Fibroblast of villous mesenchyme (primary cell): ENCODE measurements at regions not wholly inside any gene's neighbourhood (a gene's known extent, or its start where the extent isn't known, plus 50 kb on each side); places are given as distances from the start of the nearest gene placed in this dataset.
A peak's percentile ranks its signal among the peaks of the same experiment; 100 is the strongest.

ENCODE experiments used
- DNase-seq: peaks from one replicate; pipeline ENCODE4 v3.0.0-alpha.2; 2010; ENCODE audit warnings: low read depth
- H3K4me3 ChIP-seq: 2 replicates; pipeline ENCODE4 v1.5.1; 2011; ENCODE audit warnings: low read depth, mild to moderate bottlenecking, low read length
- TF ChIP-seq, protein P1 (sequence below): IDR thresholded peaks from 2 replicates; pipeline ENCODE4 v1.5.1; 2012; ENCODE audit warnings: low read depth, mild to moderate bottlenecking, low read length; ENCODE audit not compliant: insufficient read depth

DNA sequence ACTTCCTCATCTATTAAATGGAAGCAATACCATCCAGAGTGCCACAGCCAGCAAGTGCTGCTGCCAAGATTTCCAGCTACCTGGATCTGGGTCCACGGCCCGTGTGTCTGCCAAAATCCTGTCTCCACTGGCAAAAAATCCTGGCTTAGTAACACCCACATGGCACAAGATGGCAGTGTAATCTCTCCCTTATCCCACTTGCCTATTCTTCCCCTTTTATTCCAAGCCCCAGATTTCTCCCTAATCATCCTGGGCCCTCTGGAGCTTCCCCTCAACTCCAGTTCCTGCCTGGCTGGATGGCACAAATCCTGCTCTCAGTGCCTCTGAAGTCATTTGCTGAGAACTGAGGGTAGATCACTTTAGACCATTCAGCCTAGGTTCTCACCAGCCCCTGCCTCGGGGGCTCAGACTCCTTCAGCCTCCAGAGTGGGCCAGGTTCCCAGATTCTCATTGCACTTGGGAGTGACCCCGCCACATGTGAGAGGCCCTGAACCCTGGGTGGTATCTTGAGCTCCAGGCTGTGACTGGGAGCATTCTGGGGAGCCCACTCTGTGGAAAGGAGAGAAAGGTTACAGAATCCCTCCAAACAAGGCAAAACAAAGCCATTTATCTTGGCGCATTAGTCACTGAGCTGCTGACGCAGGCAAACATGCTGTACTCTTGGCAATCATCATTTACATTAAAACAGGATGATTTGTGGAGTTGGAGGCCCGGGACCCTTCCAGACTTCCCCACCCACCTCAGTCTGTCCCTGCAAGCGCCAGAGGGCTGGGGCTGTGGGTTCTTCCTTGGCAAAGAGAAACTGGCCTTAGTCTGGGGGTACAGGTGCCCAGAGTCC is 325.8 kb downstream of the DYSF start:
- peak; percentile 69 for DNase-seq
- H3K4me3 ChIP-seq = no peak overlapping the region
- TF ChIP-seq, protein P1, sequence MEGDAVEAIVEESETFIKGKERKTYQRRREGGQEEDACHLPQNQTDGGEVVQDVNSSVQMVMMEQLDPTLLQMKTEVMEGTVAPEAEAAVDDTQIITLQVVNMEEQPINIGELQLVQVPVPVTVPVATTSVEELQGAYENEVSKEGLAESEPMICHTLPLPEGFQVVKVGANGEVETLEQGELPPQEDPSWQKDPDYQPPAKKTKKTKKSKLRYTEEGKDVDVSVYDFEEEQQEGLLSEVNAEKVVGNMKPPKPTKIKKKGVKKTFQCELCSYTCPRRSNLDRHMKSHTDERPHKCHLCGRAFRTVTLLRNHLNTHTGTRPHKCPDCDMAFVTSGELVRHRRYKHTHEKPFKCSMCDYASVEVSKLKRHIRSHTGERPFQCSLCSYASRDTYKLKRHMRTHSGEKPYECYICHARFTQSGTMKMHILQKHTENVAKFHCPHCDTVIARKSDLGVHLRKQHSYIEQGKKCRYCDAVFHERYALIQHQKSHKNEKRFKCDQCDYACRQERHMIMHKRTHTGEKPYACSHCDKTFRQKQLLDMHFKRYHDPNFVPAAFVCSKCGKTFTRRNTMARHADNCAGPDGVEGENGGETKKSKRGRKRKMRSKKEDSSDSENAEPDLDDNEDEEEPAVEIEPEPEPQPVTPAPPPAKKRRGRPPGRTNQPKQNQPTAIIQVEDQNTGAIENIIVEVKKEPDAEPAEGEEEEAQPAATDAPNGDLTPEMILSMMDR = peak; percentile 14

DNA sequence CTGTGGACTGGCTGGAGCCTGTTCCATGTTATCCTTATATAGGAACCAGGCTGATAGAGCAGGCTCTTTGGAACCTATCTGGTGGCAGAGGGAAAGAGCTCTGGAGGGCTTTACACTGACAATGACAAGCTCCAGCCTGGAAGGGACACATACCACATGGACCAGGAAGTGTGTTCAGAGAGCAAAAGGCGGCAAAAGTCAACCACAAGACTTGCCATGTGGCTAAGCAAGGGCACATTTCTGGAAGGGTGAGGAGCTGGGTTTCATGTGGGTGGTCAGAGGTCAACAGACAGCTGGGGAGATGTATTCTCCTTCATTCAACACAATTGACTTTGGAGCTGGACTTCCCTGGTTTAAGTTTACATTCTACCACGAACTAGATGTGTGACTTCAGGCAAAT is 325.2 kb downstream of the DYSF start:
- DNase-seq = no peak
- H3K4me3 ChIP-seq = no peak overlapping the region
- TF ChIP-seq, protein P1 = no peak

DNA sequence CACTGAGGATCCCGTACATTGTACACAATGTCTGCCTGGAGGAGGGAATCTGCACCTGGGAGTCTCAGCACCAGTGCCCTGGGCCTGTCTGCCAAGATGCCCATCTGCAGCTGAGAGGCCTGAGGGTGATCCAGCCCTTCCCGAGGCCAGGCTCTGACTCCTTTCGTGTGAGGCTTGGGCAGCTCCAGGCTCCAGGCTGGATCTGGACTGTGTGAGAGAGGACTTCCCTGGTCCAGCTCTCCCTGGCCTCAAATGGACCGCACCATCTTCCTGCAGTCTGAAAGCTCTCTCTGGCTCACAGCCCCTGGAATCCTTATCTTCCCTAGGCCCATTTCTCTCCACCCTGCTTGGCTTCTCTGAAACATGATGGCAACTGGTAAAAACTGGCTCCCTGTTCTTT is 324.6 kb downstream of the DYSF start:
- TF ChIP-seq, protein P1 = no peak
- no peak for DNase-seq
- H3K4me3 ChIP-seq = no peak overlapping the region

DNA sequence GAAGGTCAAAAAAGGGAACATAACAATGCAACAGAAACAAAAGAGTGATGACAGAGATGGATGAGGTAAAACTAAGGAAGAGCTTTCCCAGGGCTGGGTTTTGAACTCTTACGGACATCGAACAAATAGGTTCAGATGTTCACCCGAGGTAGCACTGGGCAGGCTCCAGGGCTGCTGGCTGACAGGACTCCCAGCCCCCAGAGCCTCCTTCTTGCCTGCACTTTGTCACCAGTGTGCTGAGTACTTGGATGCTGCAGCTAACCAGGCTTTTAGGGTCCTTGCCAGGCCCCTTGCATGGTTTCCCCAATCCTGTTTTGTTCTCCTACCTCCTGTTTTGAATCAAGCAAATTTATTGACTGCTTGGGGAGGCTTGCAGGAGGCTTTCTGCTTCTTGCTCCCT is 322.9 kb downstream of the DYSF start:
- no peak overlapping the region for H3K4me3 ChIP-seq
- DNase-seq = no peak
- TF ChIP-seq, protein P1 = no peak

DNA sequence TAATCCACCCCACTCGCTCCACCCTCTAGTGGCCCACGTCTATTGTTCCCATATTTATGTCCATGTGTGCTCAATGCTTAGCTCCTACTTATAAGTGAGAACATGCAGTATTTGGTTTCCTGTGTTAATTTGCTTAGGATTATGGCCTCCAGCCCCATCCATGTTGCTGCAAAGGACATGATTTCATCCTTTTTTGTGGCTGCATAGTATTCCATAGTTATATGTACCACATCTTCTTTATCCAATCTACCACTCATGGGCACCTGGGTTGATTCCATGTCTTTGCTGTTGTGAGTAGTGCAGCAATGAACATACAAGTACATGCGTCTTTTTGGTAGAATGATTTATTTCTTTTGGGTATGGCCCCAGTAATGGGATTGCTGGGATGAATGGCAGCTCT is 319.9 kb downstream of the DYSF start:
- TF ChIP-seq, protein P1 = no peak
- no peak overlapping the region for H3K4me3 ChIP-seq
- DNase-seq = no peak

DNA sequence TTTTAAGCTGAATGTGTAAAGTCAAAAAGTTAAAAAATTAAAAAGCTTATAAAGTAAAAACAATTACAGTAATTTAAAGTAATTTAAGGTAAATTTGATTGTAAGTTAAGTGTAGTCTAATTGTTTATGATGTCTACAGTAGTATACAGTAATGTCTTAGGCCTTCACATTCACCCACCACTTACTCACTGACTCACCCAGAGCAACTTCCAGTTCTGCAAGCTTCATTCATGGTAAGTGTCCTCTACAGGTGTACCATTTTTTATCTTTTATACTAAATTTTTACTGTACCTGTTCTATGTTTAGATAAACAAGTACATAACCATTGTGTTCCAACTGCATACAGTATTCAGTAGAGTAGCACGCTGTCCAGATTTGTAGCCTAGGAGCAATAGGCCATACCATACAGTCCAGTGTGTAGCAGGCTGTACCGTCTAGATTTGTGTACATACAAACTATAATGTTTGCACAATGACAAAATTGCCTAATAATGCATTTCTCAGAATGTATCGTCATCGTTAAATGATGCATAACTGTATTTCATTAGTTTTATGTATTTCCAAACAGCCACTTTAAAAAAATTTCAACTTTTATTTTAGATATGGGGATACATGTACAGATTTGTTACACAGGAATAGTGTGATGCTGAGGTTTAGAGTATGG is 319.3 kb downstream of the DYSF start:
- TF ChIP-seq, protein P1 = no peak
- H3K4me3 ChIP-seq = no peak overlapping the region
- no peak for DNase-seq
